ENCODE measurements at regions not wholly inside any gene's neighbourhood (a gene's known extent, or its start where the extent isn't known, plus 50 kb on each side); places are given as distances from the start of the nearest gene placed in this dataset.

DNA sequence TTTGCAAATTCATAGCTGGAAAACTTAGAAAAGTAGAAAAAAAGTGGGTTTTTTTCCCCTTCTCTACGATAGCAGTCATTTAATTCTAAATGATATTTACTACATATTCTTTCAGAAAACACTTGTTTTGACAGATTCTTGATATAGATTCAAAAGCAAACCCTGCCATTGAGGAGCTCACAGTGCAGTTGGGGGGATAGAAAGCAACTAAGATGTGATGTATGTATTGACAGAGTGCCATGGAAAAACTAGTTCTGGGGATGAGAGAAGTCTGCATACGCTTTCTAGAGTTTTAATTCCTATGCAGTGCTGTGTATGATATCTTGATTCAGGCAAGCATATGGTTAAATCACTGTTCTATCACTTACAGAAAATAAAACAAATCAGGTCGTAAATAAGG, 436.6 kb upstream of the GHITM start:
- H3K27me3 Mint-ChIP-seq (ENCODE audit: low read depth in 3 of 3): no peaks in the 10 kb centered on the region
- H3K9me3 Mint-ChIP-seq: peaks cover 0 to 9% (median 2%) of the 10 kb centered on the region in 7 donors
- no peak overlapping the region for H3K27ac ChIP-seq (ENCODE audit: low read depth in 1 of 2, low read length in 2 of 2)
- H3K4me2 ChIP-seq (replicated peaks; ENCODE audit: extremely low read depth, low read length, poor library complexity, severe bottlenecking): no peak overlapping the region
- H3K36me3 ChIP-seq (replicated peaks in 1 of 2; ENCODE audit: control insufficient read depth in 1 of 2, insufficient read depth in 2 of 2, low read length in 2 of 2): no peaks in the 10 kb centered on the region
- no peaks in the 10 kb centered on the region for H3K4me1 Mint-ChIP-seq
- H3K4me1 ChIP-seq (ENCODE audit: control insufficient read depth in 1 of 2, insufficient read depth in 2 of 2, low read length in 2 of 2): no peaks in the 10 kb centered on the region
- DNase-seq: no peak
- H3K9me3 ChIP-seq (replicated peaks in 1 of 2; ENCODE audit: control insufficient read depth in 1 of 2, insufficient read depth in 1 of 2, low read length in 2 of 2): no peaks in the 10 kb centered on the region
- intact Hi-C loops (cut with micrococcal nuclease): no loop called here
- H3K27me3 ChIP-seq (ENCODE audit: control insufficient read depth in 2 of 2, insufficient read depth in 2 of 2, low read length in 2 of 2): no peaks in the 10 kb centered on the region
- TF ChIP-seq, protein P1, sequence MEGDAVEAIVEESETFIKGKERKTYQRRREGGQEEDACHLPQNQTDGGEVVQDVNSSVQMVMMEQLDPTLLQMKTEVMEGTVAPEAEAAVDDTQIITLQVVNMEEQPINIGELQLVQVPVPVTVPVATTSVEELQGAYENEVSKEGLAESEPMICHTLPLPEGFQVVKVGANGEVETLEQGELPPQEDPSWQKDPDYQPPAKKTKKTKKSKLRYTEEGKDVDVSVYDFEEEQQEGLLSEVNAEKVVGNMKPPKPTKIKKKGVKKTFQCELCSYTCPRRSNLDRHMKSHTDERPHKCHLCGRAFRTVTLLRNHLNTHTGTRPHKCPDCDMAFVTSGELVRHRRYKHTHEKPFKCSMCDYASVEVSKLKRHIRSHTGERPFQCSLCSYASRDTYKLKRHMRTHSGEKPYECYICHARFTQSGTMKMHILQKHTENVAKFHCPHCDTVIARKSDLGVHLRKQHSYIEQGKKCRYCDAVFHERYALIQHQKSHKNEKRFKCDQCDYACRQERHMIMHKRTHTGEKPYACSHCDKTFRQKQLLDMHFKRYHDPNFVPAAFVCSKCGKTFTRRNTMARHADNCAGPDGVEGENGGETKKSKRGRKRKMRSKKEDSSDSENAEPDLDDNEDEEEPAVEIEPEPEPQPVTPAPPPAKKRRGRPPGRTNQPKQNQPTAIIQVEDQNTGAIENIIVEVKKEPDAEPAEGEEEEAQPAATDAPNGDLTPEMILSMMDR (IDR thresholded peaks at IDR 0.05): no peak
- no CpG with 5 or more reads among the region's 3 CpGs for WGBS (ENCODE audit: insufficient coverage)
- H3K79me2 ChIP-seq (ENCODE audit: insufficient read depth, low read length): no peaks in the 10 kb centered on the region
- no peak overlapping the region for H2AFZ ChIP-seq (ENCODE audit: insufficient read depth, low read depth, low read length, poor library complexity, severe bottlenecking)
- no peak overlapping the region for H3K4me3 Mint-ChIP-seq
- no peaks in the 10 kb centered on the region for H4K20me1 ChIP-seq (ENCODE audit: insufficient read depth, low read length)
- no peak overlapping the region for H3K27ac Mint-ChIP-seq
- H3K4me3 ChIP-seq (replicated peaks in 1 of 3; ENCODE audit: low read depth in 2 of 3, low read length in 3 of 3): no peak overlapping the region
- H3K36me3 Mint-ChIP-seq: no peaks in the 10 kb centered on the region
- no peak overlapping the region for H3K9ac ChIP-seq (ENCODE audit: insufficient read depth, low read length, poor library complexity, severe bottlenecking)

DNA sequence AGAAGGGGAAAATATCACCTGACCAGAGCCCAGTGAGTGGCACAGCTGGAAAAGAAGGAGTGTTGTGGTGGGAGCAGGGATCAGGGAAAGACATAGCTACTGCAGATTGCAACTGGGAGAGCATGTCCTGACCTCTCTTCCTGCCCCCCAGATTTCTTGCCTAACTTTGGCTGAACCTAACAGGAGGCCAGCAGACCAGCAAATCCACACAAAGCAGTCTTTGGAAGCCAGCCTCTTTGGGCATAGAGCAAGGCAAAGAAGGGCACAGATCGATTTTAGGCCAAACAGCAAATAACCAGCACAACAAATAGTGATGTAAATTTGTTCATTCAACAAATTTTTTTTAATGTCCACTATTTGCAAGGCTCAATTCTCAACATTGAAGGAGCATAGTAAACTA, 433.2 kb upstream of the GHITM start:
- no peaks in the 10 kb centered on the region for H3K27me3 ChIP-seq (ENCODE audit: control insufficient read depth in 2 of 2, insufficient read depth in 2 of 2, low read length in 2 of 2)
- no peak overlapping the region for H2AFZ ChIP-seq (ENCODE audit: insufficient read depth, low read depth, low read length, poor library complexity, severe bottlenecking)
- intact Hi-C loops (cut with micrococcal nuclease): no loop called here
- no peaks in the 10 kb centered on the region for H4K20me1 ChIP-seq (ENCODE audit: insufficient read depth, low read length)
- H3K9me3 Mint-ChIP-seq: peaks cover 0 to 7% (median 2%) of the 10 kb centered on the region in 7 donors
- H3K4me3 Mint-ChIP-seq: no peak overlapping the region
- H3K4me2 ChIP-seq (replicated peaks; ENCODE audit: extremely low read depth, low read length, poor library complexity, severe bottlenecking): no peak overlapping the region
- no peaks in the 10 kb centered on the region for H3K9me3 ChIP-seq (replicated peaks in 1 of 2; ENCODE audit: control insufficient read depth in 1 of 2, insufficient read depth in 1 of 2, low read length in 2 of 2)
- no peaks in the 10 kb centered on the region for H3K27me3 Mint-ChIP-seq (ENCODE audit: low read depth in 3 of 3)
- TF ChIP-seq, protein P1 (IDR thresholded peaks at IDR 0.05): no peak
- no peaks in the 10 kb centered on the region for H3K79me2 ChIP-seq (ENCODE audit: insufficient read depth, low read length)
- DNase-seq: no peak
- no peaks in the 10 kb centered on the region for H3K36me3 ChIP-seq (replicated peaks in 1 of 2; ENCODE audit: control insufficient read depth in 1 of 2, insufficient read depth in 2 of 2, low read length in 2 of 2)
- H3K9ac ChIP-seq (ENCODE audit: insufficient read depth, low read length, poor library complexity, severe bottlenecking): no peak overlapping the region
- no peak overlapping the region for H3K4me3 ChIP-seq (replicated peaks in 1 of 3; ENCODE audit: low read depth in 2 of 3, low read length in 3 of 3)
- no peaks in the 10 kb centered on the region for H3K36me3 Mint-ChIP-seq
- no peaks in the 10 kb centered on the region for H3K4me1 ChIP-seq (ENCODE audit: control insufficient read depth in 1 of 2, insufficient read depth in 2 of 2, low read length in 2 of 2)
- H3K4me1 Mint-ChIP-seq: no peaks in the 10 kb centered on the region
- H3K27ac Mint-ChIP-seq: peak overlapping the region in 1 of 7 donors; percentile 10
- no peak overlapping the region for H3K27ac ChIP-seq (ENCODE audit: low read depth in 1 of 2, low read length in 2 of 2)
- WGBS (ENCODE audit: insufficient coverage): no CpG with 5 or more reads among the region's 1 CpG

All from CD14-positive monocyte (primary cell).